ENCODE measurements at regions not wholly inside any gene's neighbourhood (a gene's known extent, or its start where the extent isn't known, plus 50 kb on each side); places are given as distances from the start of the nearest gene placed in this dataset.
A peak's percentile ranks its signal among the peaks of the same experiment; 100 is the strongest.
"Not testable (repeated sequence)": the region's sequence is repeated elsewhere in the genome, so short reads cannot be mapped to it uniquely, and the experiment has no call there.

- not testable (repeated sequence) for ATAC-seq (ENCODE audit: low read depth); H3K4me1 Mint-ChIP-seq; H3K27me3 Mint-ChIP-seq; H3K4me3 Mint-ChIP-seq; H3K27ac Mint-ChIP-seq; H3K9me3 Mint-ChIP-seq; H3K36me3 Mint-ChIP-seq; DNase-seq (ENCODE audit: low spot score in 2 of 2)
Observed at GRCh38 chr1:148267066-148267465, 115.0 kb upstream of the NBPF11 start.

GRCh38 chr1:148264374-148265276 is 112.5 kb upstream of the NBPF11 start:
- DNase-seq (ENCODE audit: low spot score in 2 of 2), result no peak
- Mint-ChIP-seq H3K27ac (peak overlapping the region; percentile 97), H3K9me3 (no peaks in the 10 kb centered on the region), H3K27me3 (no peaks in the 10 kb centered on the region), H3K36me3 (no peaks in the 10 kb centered on the region), H3K4me1 (peaks cover 12% of the 10 kb centered on the region), H3K4me3 (peak overlapping the region; percentile 94)
- no peak for ATAC-seq (ENCODE audit: low read depth)

GRCh38 chr1:148263906-148264255 is 111.8 kb upstream of the NBPF11 start:
- peak in 1 of 2 donors; percentile 23 for DNase-seq (ENCODE audit: low spot score in 2 of 2)

GRCh38 chr1:148263128-148263905 is 111.2 kb upstream of the NBPF11 start:
- Mint-ChIP-seq H3K9me3 (no peaks in the 10 kb centered on the region), H3K27ac (peak overlapping the region; percentile 97), H3K4me3 (peak overlapping the region; percentile 94), H3K27me3 (no peaks in the 10 kb centered on the region), H3K4me1 (peaks cover 12% of the 10 kb centered on the region), H3K36me3 (no peaks in the 10 kb centered on the region)
- DNase-seq (ENCODE audit: low spot score in 2 of 2) (peak; percentile 54 to 66), ATAC-seq (ENCODE audit: low read depth) (peak; percentile 85)

More at GRCh38 chr1:148263906-148264255, 111.8 kb upstream of the NBPF11 start:
- Mint-ChIP-seq H3K4me3 (peak overlapping the region; percentile 94), H3K4me1 (peaks cover 12% of the 10 kb centered on the region), H3K36me3 (no peaks in the 10 kb centered on the region), H3K27me3 (no peaks in the 10 kb centered on the region), H3K27ac (peak overlapping the region; percentile 97), H3K9me3 (no peaks in the 10 kb centered on the region)
- ATAC-seq (ENCODE audit: low read depth), result no peak

GRCh38 chr1:148261684-148262083 is 109.6 kb upstream of the NBPF11 start:
- not testable (repeated sequence) for H3K4me3 Mint-ChIP-seq; H3K9me3 Mint-ChIP-seq; DNase-seq (ENCODE audit: low spot score in 2 of 2); H3K36me3 Mint-ChIP-seq; H3K27me3 Mint-ChIP-seq; ATAC-seq (ENCODE audit: low read depth)
- Mint-ChIP-seq H3K4me1 (peaks cover 12% of the 10 kb centered on the region), H3K27ac (peak overlapping the region; percentile 67)

- ATAC-seq (ENCODE audit: low read depth); H3K9me3 Mint-ChIP-seq; H3K4me1 Mint-ChIP-seq; DNase-seq (ENCODE audit: low spot score in 2 of 2); H3K4me3 Mint-ChIP-seq; H3K36me3 Mint-ChIP-seq; H3K27me3 Mint-ChIP-seq; H3K27ac Mint-ChIP-seq: not testable (repeated sequence)
Observed at GRCh38 chr1:148257886-148258285, 105.8 kb upstream of the NBPF11 start.

- peak; percentile 19 to 26 for DNase-seq (ENCODE audit: low spot score in 2 of 2)
- H3K4me3 Mint-ChIP-seq, H3K9me3 Mint-ChIP-seq, H3K27me3 Mint-ChIP-seq, H3K36me3 Mint-ChIP-seq, H3K27ac Mint-ChIP-seq, H3K4me1 Mint-ChIP-seq: not testable (repeated sequence)
- ATAC-seq (ENCODE audit: low read depth), result peak; percentile 60
Observed at GRCh38 chr1:148254611-148255429, 102.7 kb upstream of the NBPF11 start.

GRCh38 chr1:148253808-148254207 is 101.7 kb upstream of the NBPF11 start:
- DNase-seq (ENCODE audit: low spot score in 2 of 2); H3K4me3 Mint-ChIP-seq; H3K36me3 Mint-ChIP-seq; H3K27ac Mint-ChIP-seq; H3K9me3 Mint-ChIP-seq; H3K4me1 Mint-ChIP-seq; ATAC-seq (ENCODE audit: low read depth); H3K27me3 Mint-ChIP-seq: not testable (repeated sequence)

GRCh38 chr1:148248798-148249197 is 96.7 kb upstream of the NBPF11 start:
- H3K4me1 Mint-ChIP-seq, result not testable (repeated sequence)

GRCh38 chr1:148246258-148246861 is 94.3 kb upstream of the NBPF11 start:
- H3K36me3 Mint-ChIP-seq; DNase-seq (ENCODE audit: low spot score in 2 of 2); ATAC-seq (ENCODE audit: low read depth); H3K9me3 Mint-ChIP-seq; H3K27me3 Mint-ChIP-seq; H3K4me1 Mint-ChIP-seq; H3K4me3 Mint-ChIP-seq; H3K27ac Mint-ChIP-seq: not testable (repeated sequence)

More at GRCh38 chr1:148248798-148249197, 96.7 kb upstream of the NBPF11 start:
- H3K27me3 Mint-ChIP-seq; H3K27ac Mint-ChIP-seq; DNase-seq (ENCODE audit: low spot score in 2 of 2); H3K36me3 Mint-ChIP-seq; ATAC-seq (ENCODE audit: low read depth); H3K9me3 Mint-ChIP-seq; H3K4me3 Mint-ChIP-seq: not testable (repeated sequence)

- not testable (repeated sequence) for ATAC-seq (ENCODE audit: low read depth); H3K27me3 Mint-ChIP-seq; H3K4me3 Mint-ChIP-seq; H3K36me3 Mint-ChIP-seq; H3K4me1 Mint-ChIP-seq; DNase-seq (ENCODE audit: low spot score in 2 of 2); H3K27ac Mint-ChIP-seq; H3K9me3 Mint-ChIP-seq
Observed at GRCh38 chr1:148245843-148246242, 93.8 kb upstream of the NBPF11 start.

GRCh38 chr1:148245443-148245842 is 93.4 kb upstream of the NBPF11 start:
- not testable (repeated sequence) for H3K4me1 Mint-ChIP-seq; ATAC-seq (ENCODE audit: low read depth); H3K27me3 Mint-ChIP-seq; H3K4me3 Mint-ChIP-seq; H3K9me3 Mint-ChIP-seq; H3K27ac Mint-ChIP-seq; H3K36me3 Mint-ChIP-seq; DNase-seq (ENCODE audit: low spot score in 2 of 2)

- H3K4me1 Mint-ChIP-seq; H3K27me3 Mint-ChIP-seq; H3K9me3 Mint-ChIP-seq; ATAC-seq (ENCODE audit: low read depth); H3K4me3 Mint-ChIP-seq; H3K36me3 Mint-ChIP-seq; H3K27ac Mint-ChIP-seq; DNase-seq (ENCODE audit: low spot score in 2 of 2): not testable (repeated sequence)
Observed at GRCh38 chr1:148233250-148233649, 81.2 kb upstream of the NBPF11 start.

Measured in memory B cell (primary cell).